A549 (cell line): ENCODE measurements at regions not wholly inside any gene's neighbourhood (a gene's known extent, or its start where the extent isn't known, plus 50 kb on each side); places are given as distances from the start of the nearest gene placed in this dataset.

Source experiments
- ATAC-seq, 2 experiments: fragments of 200-7000 bp in 1 of 2; fragments of >200 bp in 1 of 2; cut with Nextera tagmentation in 1 of 2; cut with Tn5 transposase in 1 of 2; 3 replicates each; pipeline versions ENCODE4 v1.8.0 to v1.9.1; 2018 to 2020; ENCODE audit warnings: mild to moderate bottlenecking in 1 of 2, moderate library complexity in 1 of 2
- CTCF ChIA-PET: fragments of 300-600 bp; sonication (Branson Sonifier 250); formaldehyde crosslinking; extraction: SDS; loops from one replicate; lab custom pipeline; 2021; ENCODE audit warnings: antibody characterized with exemption, inconsistent platforms; lab: Yijun Ruan, JAX
- POLR2A ChIA-PET: fragments of 350-600 bp; formaldehyde crosslinking; extraction: SDS; loops from one replicate; lab custom pipeline; 2021; ENCODE audit warnings: antibody characterized with exemption, inconsistent platforms; lab: Yijun Ruan, JAX
- DNase-seq, 2 experiments: peaks; one replicate each; pipeline versions ENCODE4 v3.0.0 to v3.0.0-alpha.2; 2011 to 2016; ENCODE audit warnings: low read depth in 1 of 2, low spot score in 1 of 2
- FAIRE-seq: peaks from 2 replicates; lab custom pipeline; 2011; peaks lifted over from hg19 to GRCh38; lab: Jason Lieb, UNC
- H3K27ac ChIP-seq, 2 experiments: fragments of >200 bp; sonication (Bioruptor Twin); formaldehyde crosslinking; 3 replicates each; pipeline ENCODE4 v1.5.1; 2016 to 2017
- H3K4me1 ChIP-seq: fragments of >200 bp; sonication (Bioruptor Twin); formaldehyde crosslinking; 3 replicates; pipeline ENCODE4 v1.6.1; 2016
- H3K4me2 ChIP-seq: fragments of >200 bp; sonication (Bioruptor Twin); formaldehyde crosslinking; 3 replicates; pipeline ENCODE4 v1.6.1; 2016
- H3K4me3 ChIP-seq: fragments of >200 bp; sonication (Bioruptor Twin); formaldehyde crosslinking; 3 replicates; pipeline ENCODE4 v1.5.1; 2016
- H3K9me3 ChIP-seq: fragments of >200 bp; sonication (Bioruptor Twin); formaldehyde crosslinking; 3 replicates; pipeline ENCODE4 v1.6.1; 2016
- BHLHE40 ChIP-seq: IDR thresholded peaks from 2 replicates; pipeline ENCODE4 v1.6.1; 2012; ENCODE audit warnings: low read depth, low read length, inconsistent platforms
- CBX2 ChIP-seq: fragments of 200-600 bp; sonication (generic); IDR thresholded peaks from 2 replicates; pipeline ENCODE4 v1.6.1; 2016; ENCODE audit warnings: low read depth, mild to moderate bottlenecking, borderline replicate concordance
- CBX8 ChIP-seq: fragments of 200-600 bp; sonication (generic); IDR thresholded peaks from 2 replicates; pipeline ENCODE4 v1.6.1; 2016
- CEBPB ChIP-seq, 2 experiments: fragments of >200 bp in 1 of 2; sonication (Bioruptor Twin) in 1 of 2; formaldehyde crosslinking in 1 of 2; IDR thresholded peaks; 2 replicates each; pipeline ENCODE4 v1.6.1; 2012 to 2016
- E2F6 ChIP-seq: IDR thresholded peaks from 2 replicates; pipeline ENCODE4 v1.6.1; 2012; ENCODE audit warnings: low read depth, borderline replicate concordance
- EHF ChIP-seq: fragments of 250-450 bp; sonication (Bioruptor Pico); IDR thresholded peaks from 2 replicates; pipeline ENCODE4 v1.5.0; 2020; ENCODE audit warnings: mild to moderate bottlenecking
- EP300 ChIP-seq, 2 experiments: fragments of >200 bp; sonication (Bioruptor Twin); formaldehyde crosslinking; IDR thresholded peaks; 2 replicates in 1 of 2; 3 replicates in 1 of 2; pipeline ENCODE4 v1.6.1; 2016 to 2017
- ESRRA ChIP-seq: fragments of 150-350 bp; IDR thresholded peaks from 2 replicates; pipeline ENCODE4 v1.6.1; 2014; ENCODE audit warnings: mild to moderate bottlenecking, low read length, borderline replicate concordance
- HDAC2 ChIP-seq: fragments of 200-600 bp; sonication (generic); IDR thresholded peaks from 2 replicates; pipeline ENCODE4 v1.6.1; 2016
- HES2 ChIP-seq: fragments of >200 bp; sonication (Bioruptor Twin); formaldehyde crosslinking; IDR thresholded peaks from 2 replicates; pipeline ENCODE4 v1.6.1; 2016
- HOXA7 ChIP-seq: fragments of 250-450 bp; sonication (Bioruptor Pico); IDR thresholded peaks from 2 replicates; pipeline ENCODE4 v1.5.0; 2020; ENCODE audit warnings: mild to moderate bottlenecking, moderate library complexity
- HOXB13 ChIP-seq: fragments of 250-450 bp; sonication (Bioruptor Pico); IDR thresholded peaks from 2 replicates; pipeline ENCODE4 v1.5.0; 2020; ENCODE audit warnings: low read depth, mild to moderate bottlenecking, moderate library complexity
- JUN ChIP-seq, 2 experiments: fragments of >200 bp; sonication (Bioruptor Twin); formaldehyde crosslinking; IDR thresholded peaks; 2 replicates in 1 of 2; 3 replicates in 1 of 2; pipeline ENCODE4 v1.6.1; 2016 to 2017
- MAZ ChIP-seq: fragments of 150-350 bp; IDR thresholded peaks from 2 replicates; pipeline ENCODE4 v1.6.1; 2014; ENCODE audit warnings: antibody characterized with exemption, low read depth, low read length, borderline replicate concordance
- NFE2L2 ChIP-seq: fragments of 150-350 bp; conservative IDR thresholded peaks from 2 replicates; pipeline ENCODE4 v1.6.1; 2014; ENCODE audit warnings: low read length
- NPAS2 ChIP-seq: fragments of 250-450 bp; sonication (Bioruptor Pico); IDR thresholded peaks from 2 replicates; pipeline ENCODE4 v1.8.0; 2022; ENCODE audit warnings: mild to moderate bottlenecking, moderate library complexity, borderline replicate concordance
- NR3C1 ChIP-seq: fragments of >200 bp; sonication (Bioruptor Twin); formaldehyde crosslinking; IDR thresholded peaks from 3 replicates; pipeline ENCODE4 v1.6.1; 2017
- PBX3 ChIP-seq: IDR thresholded peaks from 2 replicates; pipeline ENCODE4 v1.6.1; 2012
- POLR2A ChIP-seq: IDR thresholded peaks from 2 replicates; pipeline ENCODE4 v1.6.1; 2012; ENCODE audit warnings: mild to moderate bottlenecking, low read length
- RARB ChIP-seq: fragments of 250-450 bp; sonication (Bioruptor Pico); IDR thresholded peaks from 2 replicates; pipeline ENCODE4 v1.8.0; 2021; ENCODE audit warnings: mild to moderate bottlenecking, moderate library complexity
- RCOR1 ChIP-seq: fragments of 150-350 bp; IDR thresholded peaks from 2 replicates; pipeline ENCODE4 v1.6.1; 2014; ENCODE audit warnings: antibody characterized with exemption, low read length, low read depth
- REST ChIP-seq: fragments of 200-600 bp; sonication (generic); IDR thresholded peaks from 2 replicates; pipeline ENCODE4 v1.6.1; 2016; ENCODE audit warnings: antibody characterized with exemption, mild to moderate bottlenecking, moderate library complexity
- SREBF2 ChIP-seq: fragments of 450-650 bp; IDR thresholded peaks from 2 replicates; pipeline ENCODE4 v1.6.1; 2014; ENCODE audit warnings: mild to moderate bottlenecking, moderate library complexity
- TFCP2L1 ChIP-seq: fragments of 250-450 bp; sonication (Bioruptor Pico); IDR thresholded peaks from 2 replicates; pipeline ENCODE4 v1.5.0; 2021; ENCODE audit warnings: mild to moderate bottlenecking
- ZC3H11A ChIP-seq: fragments of 450-650 bp; IDR thresholded peaks from 2 replicates; pipeline ENCODE4 v1.6.1; 2014; ENCODE audit warnings: antibody characterized with exemption, mild to moderate bottlenecking
- ZFP36 ChIP-seq: fragments of 450-650 bp; IDR thresholded peaks from 2 replicates; pipeline ENCODE4 v1.6.1; 2014; ENCODE audit warnings: borderline replicate concordance; ENCODE audit not compliant: partially characterized antibody
- ZNF302 ChIP-seq: fragments of 250-450 bp; sonication (Bioruptor Pico); IDR thresholded peaks from 2 replicates; pipeline ENCODE4 v1.9.0; 2021; ENCODE audit warnings: inconsistent platforms, mild to moderate bottlenecking, moderate library complexity
- ZSCAN20 ChIP-seq: fragments of 250-450 bp; sonication (Bioruptor Pico); IDR thresholded peaks from 2 replicates; pipeline ENCODE4 v1.8.0; 2022; ENCODE audit warnings: mild to moderate bottlenecking, moderate library complexity
- WGBS: methylation state at CpG from one replicate; pipeline ENCODE4 v1.1.6; 2017; ENCODE audit errors: missing lambda C conversion rate; 5-methylcytosine and 5-hydroxymethylcytosine counted together

GRCh38 chr6:104226790-104227446 lies 632.8 kb downstream of the HACE1 start:
- no peaks in the 10 kb centered on the region for H3K4me1 ChIP-seq
- WGBS = 14% methylated on average over 4 of the region's 4 CpGs
- no peak for FAIRE-seq
- no peak overlapping the region for H3K27ac ChIP-seq
- ATAC-seq = no peak
- ChIA-PET CTCF (no interaction called here), POLR2A (no interaction called here)
- no peak for DNase-seq
- no peak overlapping the region for H3K4me2 ChIP-seq
- no peaks in the 10 kb centered on the region for H3K9me3 ChIP-seq
- H3K4me3 ChIP-seq = no peak overlapping the region
- TF ChIP-seq SREBF2 (no peak), POLR2A (no peak), HDAC2 (no peak), E2F6 (no peak), REST (no peak), JUN (IDR thresholded peaks at IDR 0.05) (no peak), EP300 (IDR thresholded peaks at IDR 0.05) (no peak), HOXA7 (CRISPR knock-in tag) (no peak), MAZ (no peak), NPAS2 (CRISPR knock-in tag) (no peak), BHLHE40 (no peak), HOXB13 (CRISPR knock-in tag) (no peak), ZNF302 (CRISPR knock-in tag) (no peak), PBX3 (no peak), TFCP2L1 (CRISPR knock-in tag) (no peak), CBX8 (no peak), RARB (no peak)
- TF ChIP-seq, all 56 proteins: peak for 0

- ATAC-seq = no peak
- FAIRE-seq = no peak
- POLR2A ChIA-PET = no interaction called here
These were observed 641.6 kb downstream of the HACE1 start for GRCh38 chr6:104218116-104218515.

More at GRCh38 chr6:104218116-104218515, 641.6 kb downstream of the HACE1 start:
- WGBS = 2% methylated on average over 3 of the region's 3 CpGs
- H3K4me3 ChIP-seq = no peak overlapping the region
- TF ChIP-seq HES2 (no peak), EHF (CRISPR knock-in tag) (no peak), ZSCAN20 (CRISPR knock-in tag) (no peak), ZFP36 (no peak), NFE2L2 (no peak), NR3C1 (no peak), CEBPB (IDR thresholded peaks at IDR 0.05) (no peak), ZC3H11A (no peak), CBX2 (no peak), RCOR1 (no peak), ESRRA (no peak)
- no peak for DNase-seq
- CTCF ChIA-PET = no interaction called here
- no peak overlapping the region for H3K4me2 ChIP-seq
- no peaks in the 10 kb centered on the region for H3K9me3 ChIP-seq
- H3K27ac ChIP-seq = no peak overlapping the region
- H3K4me1 ChIP-seq = no peaks in the 10 kb centered on the region
